ENCODE measurements at regions not wholly inside any gene's neighbourhood (a gene's known extent, or its start where the extent isn't known, plus 50 kb on each side); places are given as distances from the start of the nearest gene placed in this dataset.

DNA sequence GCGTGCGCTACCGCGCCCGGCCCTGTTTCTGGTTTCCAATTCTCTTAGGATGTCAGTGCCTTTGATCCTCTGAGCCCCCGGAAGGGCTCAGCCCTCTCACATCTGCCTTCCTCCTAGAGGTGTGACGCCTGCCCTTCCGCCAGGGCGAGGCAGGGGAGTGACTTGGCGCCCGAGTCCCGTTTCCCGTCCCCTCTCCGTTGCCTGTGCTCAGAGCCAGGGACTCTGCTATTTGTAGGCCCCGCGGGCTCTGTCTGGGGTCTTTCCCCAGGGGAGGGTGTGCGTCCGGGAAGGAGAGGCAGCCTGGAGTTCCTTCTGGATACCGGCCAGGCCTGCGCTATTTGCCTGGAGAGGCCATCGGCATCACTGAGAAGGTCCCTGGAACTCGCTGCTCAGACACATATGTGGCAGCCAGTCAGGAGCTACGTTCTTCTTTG, 103.7 kb upstream of the TAF1B start:
- no peak for DNase-seq

DNA sequence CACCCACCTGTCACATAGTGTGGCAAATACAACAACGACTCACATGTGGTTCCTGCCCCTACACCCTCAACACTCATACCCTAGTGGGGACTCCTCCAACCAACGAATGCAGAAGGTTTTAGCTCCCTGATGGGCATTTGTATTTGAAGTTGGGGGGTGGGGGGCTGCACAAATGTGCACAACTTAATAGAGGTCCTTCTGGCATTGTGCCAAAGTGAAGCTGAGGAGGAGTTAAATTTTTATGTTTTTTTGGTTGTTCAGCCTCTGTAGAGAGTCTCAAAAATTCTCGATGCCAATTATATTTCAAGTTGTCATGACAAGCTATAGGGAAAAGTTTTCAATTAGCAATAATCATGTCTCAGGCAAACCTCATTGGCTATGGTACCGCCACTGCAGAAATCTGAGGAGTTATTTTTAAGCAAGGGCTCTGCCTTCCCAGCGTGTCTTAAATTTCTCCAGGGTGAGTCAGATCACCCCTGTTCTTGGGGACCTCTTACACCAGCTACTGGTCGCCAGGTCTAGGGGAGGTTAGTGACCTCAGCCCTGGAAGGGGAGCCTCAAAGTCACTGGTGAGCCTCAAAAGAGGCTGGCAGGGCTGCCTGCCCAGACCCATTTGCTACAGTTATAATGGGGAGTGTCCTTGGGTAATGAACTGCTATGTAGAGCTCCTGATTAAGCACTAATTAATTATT, 102.7 kb upstream of the TAF1B start:
- DNase-seq: no peak

GRCh38 chr2:9741110-9741509, 102.2 kb upstream of the TAF1B start:
- DNase-seq: no peak

- no peak for DNase-seq
Measured at GRCh38 chr2:9742601-9743000, 100.7 kb upstream of the TAF1B start.

- no peak for DNase-seq
Measured at GRCh38 chr2:9744256-9745004, 98.8 kb upstream of the TAF1B start.

DNA sequence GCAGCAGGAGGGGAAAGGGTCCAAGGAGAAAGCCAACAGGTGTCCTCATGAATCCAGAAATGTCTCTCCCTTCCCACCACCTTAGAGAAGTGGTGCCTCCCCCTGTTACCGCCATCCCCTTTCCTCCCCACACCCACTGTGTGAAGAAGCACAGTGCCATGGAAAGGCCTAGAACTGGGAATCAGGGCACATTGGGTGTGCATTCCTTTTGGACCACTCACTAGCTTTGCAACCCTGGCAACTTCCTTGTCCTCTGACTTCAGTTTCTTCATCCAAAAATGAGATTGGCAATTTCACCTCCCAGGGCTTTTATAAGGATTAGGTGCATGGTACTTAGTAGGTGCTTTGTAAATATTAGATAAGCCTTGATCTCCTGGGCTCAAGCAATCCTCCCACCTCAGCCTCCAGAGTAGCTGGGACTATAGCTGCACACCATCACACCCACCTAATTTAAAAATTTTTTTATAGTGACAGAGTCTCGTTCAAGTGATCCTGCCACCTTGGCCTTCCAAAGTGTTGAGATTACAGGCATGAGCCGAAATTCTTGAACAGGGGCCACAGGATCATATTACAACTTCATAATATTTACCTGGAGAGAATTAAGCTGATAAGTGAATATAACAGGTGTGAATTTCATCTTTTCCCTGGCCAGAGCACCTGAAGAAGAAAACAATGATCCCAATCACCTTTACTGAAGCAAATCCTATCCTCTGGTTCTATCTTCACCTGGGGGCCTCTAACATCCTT, 97.9 kb upstream of the TAF1B start:
- no peak for DNase-seq

- DNase-seq: no peak
Measured at GRCh38 chr2:9747396-9747795, 95.9 kb upstream of the TAF1B start.

GRCh38 chr2:9748577-9748976, 94.7 kb upstream of the TAF1B start:
- no peak for DNase-seq

- no peak for DNase-seq
Measured at GRCh38 chr2:9749546-9750223, 93.6 kb upstream of the TAF1B start.

GRCh38 chr2:9750224-9751215, 92.8 kb upstream of the TAF1B start:
- no peak for DNase-seq

- DNase-seq: no peak
Measured at GRCh38 chr2:9751831-9752230, 91.4 kb upstream of the TAF1B start.

- DNase-seq: peak; percentile 66
Measured at GRCh38 chr2:9752441-9753275, 90.6 kb upstream of the TAF1B start.

DNA sequence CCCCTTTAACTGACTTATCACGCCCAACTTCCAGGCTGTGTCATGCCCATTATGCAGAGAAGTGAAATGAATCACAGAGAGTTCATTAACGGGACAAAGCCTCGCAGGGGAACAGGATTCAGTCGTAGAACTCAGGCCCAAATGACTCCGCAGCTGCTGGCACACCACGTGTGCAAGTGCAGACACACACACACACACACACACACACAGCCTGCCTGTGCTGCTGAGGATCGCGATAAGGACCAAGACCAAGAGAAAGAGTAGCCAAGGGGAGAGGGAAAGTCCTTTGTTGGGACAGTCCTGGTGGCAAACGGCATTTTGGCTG, 90.0 kb upstream of the TAF1B start:
- DNase-seq: peak; percentile 89

DNA sequence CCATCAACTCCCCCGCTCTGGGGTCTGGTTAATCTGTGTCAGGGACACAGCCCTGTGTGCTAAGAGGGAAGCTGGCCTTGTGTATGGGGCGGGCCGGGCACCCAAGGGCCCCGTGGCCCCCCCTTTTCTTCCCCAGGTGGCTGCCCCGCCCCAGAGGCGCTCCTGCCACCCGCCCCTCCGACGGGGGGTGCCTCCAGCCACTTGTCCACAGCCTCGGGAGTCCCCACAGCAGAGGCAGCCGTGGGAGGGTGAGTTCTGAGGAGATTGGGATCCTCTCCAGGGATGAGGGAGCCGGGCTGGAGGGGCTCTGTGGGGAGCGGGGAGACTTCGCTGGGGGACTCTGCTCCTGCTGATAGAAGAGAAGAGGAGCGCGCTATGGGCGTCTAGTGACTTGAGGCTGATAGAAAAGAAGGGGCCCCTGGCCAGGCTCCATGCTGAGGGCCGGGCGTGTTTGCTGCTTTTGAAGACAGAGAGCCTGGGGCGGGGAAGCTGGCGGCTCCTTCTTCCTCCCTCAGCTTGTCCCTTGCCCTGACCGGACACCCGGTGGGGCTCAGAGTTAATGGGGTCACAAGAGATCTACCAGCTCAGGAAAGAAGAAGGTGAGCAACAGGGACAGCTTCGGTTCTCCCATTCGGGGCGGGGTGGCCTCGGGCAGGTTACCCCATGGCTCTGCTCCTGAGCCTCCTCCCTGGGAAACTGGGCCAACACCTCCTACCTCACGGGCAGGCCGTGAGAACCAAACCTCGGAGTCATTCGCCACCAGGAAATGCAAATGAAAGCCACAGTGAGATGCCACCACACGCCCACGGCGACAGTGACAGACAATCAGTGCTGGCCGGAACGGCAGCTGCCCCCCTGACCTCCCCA, 89.4 kb upstream of the TAF1B start:
- no peak for DNase-seq

- no peak for DNase-seq
Measured at GRCh38 chr2:9754532-9754887, 88.8 kb upstream of the TAF1B start.

GRCh38 chr2:9755008-9755407, 88.3 kb upstream of the TAF1B start:
- no peak for DNase-seq

DNA sequence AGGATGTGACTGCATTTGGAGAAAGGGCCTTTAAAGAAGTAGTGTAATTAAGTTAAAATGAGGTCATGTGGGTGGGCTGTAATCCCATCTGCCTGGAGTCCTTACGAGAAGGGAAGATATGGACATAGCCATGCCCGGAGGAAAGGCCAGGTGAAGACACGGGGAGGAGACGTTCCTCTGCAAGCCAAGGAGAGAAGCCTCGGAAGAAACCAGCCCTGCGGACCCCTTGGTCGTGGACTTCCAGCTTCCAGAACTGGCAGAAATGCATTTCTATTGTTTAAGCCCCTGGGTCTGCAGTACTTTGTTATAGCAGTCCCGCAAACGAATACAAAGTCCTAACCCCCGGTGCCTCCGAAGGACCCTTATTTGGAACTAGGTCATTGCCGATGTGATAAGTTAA, 87.6 kb upstream of the TAF1B start:
- no peak for DNase-seq

DNA sequence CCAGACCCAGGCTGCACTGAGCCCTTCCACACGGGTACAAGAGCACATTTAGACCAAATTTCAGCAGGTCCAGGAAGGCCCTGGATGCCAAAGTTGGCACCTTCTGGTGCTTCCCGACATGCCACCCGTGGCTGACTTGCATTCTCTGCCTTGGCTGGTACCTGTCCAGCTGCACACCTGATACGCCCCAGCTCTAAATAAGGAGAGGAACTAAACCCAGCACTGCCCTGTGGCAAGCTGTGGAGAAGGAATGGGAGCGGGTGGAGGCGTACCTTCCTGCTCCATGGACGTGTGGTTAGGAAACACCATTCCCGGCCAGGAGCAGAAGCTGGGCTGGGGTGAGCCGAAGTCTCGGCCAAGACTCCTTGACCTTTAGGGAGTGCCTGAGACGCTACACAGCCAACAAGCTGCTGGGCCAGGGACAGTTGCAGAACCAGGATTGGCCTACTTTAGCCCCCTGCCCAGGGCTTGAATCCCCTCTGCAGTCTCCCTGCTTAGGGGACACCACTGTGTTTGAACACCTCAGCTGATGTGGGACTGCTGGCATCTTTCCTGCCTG, 86.5 kb upstream of the TAF1B start:
- no peak for DNase-seq

DNA sequence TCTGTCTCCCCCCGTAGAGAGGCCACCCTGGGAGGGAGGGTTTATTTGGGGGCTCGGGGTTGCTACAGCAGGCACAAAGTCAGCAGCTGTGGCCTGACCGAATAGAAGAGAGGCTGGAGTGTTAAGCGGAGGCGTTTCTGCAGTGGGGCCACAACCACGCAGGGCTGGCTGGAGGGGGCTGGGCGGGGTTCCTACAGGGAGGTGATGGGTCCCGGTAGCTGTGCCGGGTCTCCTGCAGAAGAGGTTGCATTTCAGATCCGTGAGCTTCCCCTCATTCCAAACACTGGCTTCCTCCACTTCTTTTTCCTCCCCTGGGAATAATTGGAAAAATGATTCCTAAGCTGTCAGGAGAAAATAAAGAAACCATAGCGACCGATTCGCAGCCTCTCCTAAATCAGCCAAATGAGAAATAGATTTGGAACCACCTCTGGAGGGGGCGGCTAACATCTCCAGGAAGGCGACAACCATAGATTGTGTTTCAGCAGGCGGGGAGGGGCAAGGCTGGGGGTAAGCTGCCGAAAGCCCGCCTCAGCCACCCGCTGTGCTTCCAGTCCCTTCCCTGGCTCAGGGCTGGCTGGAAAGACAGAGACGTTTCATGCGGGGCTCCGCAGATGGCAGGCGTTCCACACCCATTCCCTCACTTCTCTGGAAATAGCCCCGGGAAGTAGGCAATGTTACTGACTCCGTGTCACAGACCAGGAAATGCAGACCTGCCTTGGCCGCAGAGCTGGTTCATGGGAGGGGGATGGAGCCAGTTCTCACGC, 85.6 kb upstream of the TAF1B start:
- DNase-seq: peak; percentile 62

Measured in fibroblast of upper back skin (primary cell).